SH-SY5Y (cell line): ENCODE measurements at regions not wholly inside any gene's neighbourhood (a gene's known extent, or its start where the extent isn't known, plus 50 kb on each side); places are given as distances from the start of the nearest gene placed in this dataset.

ENCODE experiments used
- GATA2 ChIP-seq: IDR thresholded peaks from 2 replicates; pipeline ENCODE4 v1.6.1; 2011; ENCODE audit warnings: mild to moderate bottlenecking, low read depth, low read length
- GATA3 ChIP-seq: IDR thresholded peaks from 2 replicates; pipeline ENCODE4 v1.6.1; 2011; ENCODE audit warnings: low read depth, mild to moderate bottlenecking, low read length, moderate library complexity

DNA sequence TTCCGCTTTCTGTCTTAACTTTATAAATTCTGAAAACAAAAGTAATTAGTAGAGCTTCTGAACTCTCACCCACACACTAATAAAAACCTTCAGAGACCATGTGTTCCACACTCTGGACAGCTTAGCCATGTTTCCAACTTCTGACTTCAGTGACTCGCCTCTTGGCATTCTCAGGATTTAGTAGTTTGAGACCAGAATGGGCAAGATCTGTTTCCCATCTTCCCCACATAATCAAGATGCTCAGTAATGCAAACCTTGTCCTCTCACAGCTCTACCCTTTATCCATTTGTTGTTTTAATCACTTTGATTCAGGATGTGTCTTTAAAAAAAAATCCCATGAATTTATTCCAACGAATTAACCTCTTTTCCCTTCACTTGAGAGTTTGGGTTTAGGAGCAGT lies 166.6 kb upstream of the SLC24A5 start:
- no peak for TF ChIP-seq GATA2
- no peak for TF ChIP-seq GATA3

DNA sequence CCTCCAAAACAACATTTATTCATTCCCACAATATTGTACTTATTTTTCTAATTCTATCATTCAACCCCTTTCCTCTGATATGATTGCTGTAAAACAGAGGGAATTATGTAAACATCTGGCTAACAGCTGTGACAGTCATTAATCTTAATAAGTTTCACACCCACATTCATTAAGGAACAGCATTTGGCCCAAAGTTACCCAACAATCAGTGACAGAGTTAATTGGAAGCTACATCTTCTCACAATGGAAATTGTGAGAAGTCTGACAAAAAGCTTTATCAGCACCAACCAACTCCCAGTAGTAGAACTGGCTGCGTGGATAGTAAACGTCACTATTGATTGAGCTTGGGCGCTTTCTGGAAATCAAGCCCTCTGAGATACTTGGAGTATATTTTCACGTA lies 165.8 kb upstream of the SLC24A5 start:
- TF ChIP-seq GATA2, result no peak
- no peak for TF ChIP-seq GATA3

DNA sequence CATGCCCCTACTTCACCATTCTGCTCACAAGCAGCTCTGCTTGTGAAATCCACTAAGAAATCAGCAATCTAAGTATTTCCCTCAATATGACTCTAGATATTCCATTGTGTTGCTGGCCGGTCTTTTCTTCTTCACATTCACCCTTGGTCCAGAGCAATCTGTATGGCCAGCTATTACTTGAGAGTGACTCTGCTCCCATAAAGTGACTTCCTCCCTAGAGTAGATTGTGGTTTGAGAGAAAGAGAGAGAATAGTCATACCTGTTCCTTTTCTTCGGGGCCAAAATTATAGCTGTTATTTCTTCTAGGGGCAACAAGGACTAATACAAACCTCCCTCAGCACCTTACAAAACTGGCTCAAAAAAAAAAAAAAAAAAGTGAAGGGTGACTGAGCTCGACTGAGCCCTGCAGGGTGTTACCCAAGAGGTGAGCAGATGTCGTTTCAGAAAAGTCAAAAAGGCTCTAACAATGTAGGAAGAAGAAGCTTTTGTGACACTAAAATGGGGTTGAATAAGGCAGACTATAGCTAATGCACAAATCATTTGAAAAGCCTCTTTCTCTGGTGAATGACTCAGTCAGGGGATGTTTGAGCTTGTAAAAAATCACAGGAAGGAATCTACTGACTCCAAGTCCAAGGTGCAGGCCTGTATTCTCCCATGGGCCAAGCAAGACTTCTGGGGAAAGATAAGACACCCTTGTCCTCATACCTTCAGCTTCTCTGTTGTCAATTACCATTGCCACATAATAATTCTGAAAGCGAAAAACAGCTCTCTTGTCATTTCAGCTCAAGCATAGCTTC lies 161.0 kb upstream of the SLC24A5 start:
- TF ChIP-seq GATA2, result no peak
- TF ChIP-seq GATA3, result no peak

DNA sequence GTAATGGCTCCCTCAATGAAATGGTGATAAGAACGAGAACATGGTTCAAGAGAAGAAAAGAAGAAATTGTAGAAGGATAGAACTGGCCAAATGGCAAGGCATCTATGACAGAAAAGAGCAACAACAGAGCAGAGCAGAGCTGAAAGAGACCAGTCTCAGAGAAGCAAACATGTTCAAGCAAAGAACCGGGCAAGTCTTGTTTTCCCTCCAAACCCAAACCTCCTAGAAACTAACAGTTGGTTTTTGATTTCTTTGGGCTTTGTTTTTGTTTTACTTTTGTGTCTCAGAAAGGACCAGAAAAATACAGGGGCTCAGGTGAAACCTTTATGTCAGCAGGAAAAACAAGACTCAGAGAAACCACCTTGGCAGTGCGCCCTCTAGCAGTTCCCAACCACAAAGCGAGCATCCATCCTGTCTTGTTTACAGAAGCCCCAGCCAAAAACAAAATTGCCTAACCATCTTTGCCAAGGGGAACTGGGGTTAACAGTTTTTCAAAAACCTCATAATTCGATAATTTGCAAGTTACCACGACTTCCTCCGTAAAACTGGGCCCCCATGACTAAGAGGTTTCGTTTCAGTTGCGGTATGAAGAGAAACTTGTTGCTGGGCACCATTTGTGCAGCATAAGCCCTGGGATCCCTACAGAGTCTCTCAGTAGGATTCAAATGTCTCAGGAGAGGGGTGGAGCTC lies 159.2 kb upstream of the SLC24A5 start:
- TF ChIP-seq GATA2 (no peak), GATA3 (no peak)

DNA sequence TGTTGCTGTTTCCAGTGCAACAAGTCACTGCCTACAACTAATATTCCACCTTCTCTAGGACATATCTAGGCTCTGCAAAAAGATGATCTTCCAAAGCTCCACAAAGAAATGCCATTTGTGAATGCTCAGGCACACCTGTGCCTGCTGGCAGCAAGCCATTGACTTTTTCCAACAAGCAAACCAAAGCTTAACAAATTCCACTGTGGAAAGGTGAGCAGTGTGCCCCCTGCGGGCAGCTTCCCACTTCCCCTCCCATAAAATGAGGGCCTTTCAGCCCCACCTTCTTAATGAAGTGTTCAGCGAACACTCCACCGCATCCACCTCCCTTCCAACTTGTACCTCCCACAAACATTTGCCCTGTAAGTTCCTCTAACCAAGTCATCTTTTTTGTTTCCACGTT lies 157.5 kb upstream of the SLC24A5 start:
- TF ChIP-seq GATA3 (no peak), GATA2 (no peak)

DNA sequence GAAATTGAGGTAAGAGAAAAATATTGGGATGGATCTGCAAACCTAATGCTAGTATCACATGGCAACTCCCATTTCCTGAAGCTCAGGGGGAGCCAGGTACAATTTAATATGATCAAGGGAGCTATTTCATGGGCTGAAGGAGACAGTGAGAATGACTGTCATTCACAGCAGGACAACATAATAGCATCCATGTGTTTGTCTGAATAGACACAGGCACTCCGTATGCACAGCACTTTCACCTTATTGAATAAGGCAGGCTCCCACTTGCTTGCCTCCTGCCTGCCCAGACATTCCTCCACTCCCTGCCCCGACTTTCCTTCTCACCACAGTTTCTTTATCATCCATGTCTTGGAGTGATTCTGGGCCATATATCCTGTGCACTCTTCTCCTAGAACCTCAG lies 156.6 kb upstream of the SLC24A5 start:
- no peak for TF ChIP-seq GATA2
- no peak for TF ChIP-seq GATA3

DNA sequence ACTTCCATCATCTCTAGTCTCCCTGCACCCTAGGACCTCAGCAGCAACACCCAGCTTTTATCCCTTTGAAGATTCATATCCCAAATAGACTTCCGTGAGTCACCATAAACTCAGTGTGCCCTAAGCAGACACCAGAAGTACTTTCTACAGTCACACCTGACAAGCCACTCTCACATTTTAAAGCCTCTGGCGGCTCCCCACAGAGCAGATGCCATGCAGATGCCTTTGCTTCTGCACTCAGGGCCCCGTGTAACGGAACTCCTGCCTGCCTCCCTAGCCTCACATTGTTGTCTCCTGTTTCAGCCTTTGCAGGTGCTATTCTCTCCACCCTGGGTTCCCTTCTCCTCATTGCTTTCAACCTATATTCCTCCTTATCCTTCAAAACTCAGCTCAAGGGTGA lies 155.5 kb upstream of the SLC24A5 start:
- TF ChIP-seq GATA2 (no peak), GATA3 (no peak)

DNA sequence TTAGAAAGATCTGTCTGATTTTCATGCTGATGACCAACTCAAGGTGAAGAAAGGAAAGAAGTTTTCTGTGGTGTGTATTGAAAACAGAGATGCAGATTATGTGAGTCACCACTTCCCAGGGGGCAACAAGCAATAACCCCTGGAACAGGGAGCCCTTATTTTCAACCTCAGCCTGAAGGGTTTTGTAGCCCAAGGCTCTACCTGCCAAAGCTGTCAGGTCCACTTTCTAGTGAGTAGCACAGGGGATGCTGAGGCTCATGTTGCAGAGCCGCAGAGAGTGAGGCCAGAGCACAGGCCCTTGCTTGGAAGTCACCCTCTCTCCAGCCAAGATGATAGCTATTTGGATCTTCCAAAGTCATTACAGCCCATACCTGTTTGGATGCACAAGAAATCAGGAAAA lies 152.2 kb upstream of the SLC24A5 start:
- TF ChIP-seq GATA2 (no peak), GATA3 (no peak)

DNA sequence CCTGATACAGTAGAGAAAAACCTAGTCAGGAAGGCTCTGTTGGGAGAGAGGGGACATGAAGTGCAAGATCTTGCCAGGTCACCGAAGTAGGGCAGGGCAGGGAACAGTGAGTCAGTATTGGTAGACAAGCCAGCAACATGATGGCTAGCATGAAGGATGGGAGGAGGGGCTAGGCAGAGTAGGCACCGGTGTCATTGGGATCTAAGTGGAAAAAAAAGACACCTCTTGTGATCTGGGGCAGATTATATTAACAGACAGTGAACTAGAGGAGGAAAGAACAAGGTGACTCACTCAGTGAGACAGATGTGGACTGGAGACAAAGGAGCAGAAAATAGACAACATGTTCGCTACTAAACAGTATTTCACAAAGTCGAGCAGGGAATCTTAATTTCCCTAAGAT lies 149.2 kb upstream of the SLC24A5 start:
- TF ChIP-seq GATA3 (no peak), GATA2 (no peak)

DNA sequence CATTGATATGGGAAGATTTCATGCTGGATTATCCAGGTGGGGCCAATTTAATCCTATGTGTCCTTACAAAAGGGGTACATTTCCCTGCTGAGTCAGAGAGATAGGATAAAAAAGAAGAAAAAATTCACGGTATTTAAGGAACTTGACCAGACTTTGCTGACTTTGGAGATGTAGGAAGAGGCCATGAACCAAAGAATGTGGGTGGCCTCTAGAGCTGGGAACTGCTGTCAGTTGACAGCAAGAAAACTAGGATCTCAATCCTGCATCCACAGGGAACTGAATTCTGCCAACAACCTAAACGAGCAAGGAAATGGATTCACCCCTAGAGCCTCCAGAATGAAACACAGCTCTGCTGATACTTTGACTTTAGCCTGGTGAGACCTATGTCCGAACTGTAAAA lies 148.1 kb upstream of the SLC24A5 start:
- TF ChIP-seq GATA3 (no peak), GATA2 (no peak)

DNA sequence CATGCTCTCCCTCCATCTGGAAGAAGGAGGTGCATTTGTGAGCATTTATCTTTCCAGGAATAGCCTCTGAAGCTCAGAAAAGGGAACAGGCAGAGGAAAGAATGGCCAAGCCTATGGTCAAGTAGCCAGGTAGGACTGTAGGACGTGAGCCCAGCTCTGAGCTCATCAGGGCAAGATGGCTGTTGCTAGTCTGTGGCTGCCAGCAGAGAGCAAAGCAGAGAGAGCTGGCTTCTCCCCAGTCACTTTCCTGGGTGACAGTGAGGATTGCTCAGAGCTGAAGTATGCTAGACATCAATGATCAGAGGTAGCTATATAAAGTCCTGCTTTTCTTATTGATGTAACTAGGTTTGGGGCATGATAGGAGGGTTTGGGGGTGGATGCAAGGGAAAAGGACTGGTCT lies 146.1 kb upstream of the SLC24A5 start:
- TF ChIP-seq GATA2 (no peak), GATA3 (no peak)

DNA sequence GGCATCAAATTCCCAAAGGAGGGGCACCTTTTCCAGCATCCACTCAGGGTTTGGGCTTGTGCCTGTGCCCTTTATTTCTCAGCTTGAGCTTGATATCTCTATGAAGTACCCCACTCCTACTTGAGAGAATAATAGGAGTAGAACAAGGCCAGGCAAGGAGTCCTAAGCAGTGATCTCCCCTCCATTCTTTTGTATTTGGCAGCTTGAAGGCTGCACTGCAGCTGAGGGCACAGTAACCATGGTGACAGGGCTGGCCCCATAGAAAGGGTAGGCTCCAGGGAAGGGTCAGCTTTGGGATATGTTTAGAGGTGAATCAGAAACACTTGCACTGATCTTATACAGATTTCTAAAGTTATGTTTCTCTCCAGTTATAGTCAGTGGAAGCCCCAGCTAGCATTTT lies 145.4 kb upstream of the SLC24A5 start:
- TF ChIP-seq GATA3 (no peak), GATA2 (no peak)

DNA sequence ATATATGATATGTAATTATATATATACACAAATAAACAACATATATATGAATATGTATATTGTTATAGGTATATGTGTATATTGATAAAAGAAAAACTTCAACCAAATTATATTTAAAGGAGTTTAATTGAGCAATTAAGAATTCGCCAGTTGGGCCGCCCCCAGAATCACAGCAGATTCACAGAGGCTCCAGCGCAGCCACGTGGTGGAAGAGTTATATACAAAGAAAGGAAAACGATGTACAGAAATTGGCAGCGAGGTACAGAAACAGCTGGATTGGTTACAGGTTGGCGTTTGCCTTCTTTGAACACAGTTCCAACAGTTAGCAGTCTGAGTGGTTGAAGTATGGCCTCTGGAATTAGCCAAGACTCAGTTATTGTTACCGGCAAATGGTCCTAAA lies 137.3 kb upstream of the SLC24A5 start:
- TF ChIP-seq GATA2, result no peak

DNA sequence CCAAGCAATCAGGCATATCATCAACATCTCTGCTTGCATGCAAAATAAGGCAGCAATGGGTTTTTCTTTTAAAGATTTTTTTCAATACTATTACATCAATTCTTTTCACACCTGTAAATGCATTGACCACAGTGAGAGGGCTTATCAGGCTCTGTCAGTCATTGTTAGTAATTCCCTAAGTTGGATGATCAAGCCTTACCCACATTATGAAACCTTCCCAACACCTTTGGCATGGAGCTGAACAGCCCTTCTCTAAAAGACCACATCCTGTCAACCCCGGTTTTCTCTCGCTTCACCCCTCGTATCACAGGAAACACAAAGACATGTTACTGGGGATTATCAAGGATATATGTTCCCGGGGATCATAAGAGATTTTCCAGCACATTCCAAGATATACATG lies 135.2 kb upstream of the SLC24A5 start:
- TF ChIP-seq GATA3 (no peak), GATA2 (no peak)

DNA sequence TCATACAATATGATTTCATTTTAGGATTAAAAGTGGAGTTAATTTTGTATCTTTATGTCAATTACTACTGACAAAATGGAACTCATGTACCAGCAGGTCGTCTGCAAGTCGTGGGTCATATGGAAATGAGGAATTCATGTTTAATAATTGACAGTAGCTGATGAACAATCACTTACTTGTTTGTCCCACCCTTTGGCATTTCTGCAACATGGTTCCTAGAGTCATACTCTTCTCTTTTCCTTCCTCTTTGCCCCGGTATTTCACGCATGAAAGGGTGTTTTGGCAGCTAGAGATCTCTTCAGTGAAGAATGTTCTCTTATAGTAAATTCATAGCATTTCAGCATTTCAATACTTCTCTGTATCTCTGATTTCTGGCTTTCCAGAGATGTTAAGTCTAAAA lies 133.3 kb upstream of the SLC24A5 start:
- TF ChIP-seq GATA2, result no peak
- no peak for TF ChIP-seq GATA3

DNA sequence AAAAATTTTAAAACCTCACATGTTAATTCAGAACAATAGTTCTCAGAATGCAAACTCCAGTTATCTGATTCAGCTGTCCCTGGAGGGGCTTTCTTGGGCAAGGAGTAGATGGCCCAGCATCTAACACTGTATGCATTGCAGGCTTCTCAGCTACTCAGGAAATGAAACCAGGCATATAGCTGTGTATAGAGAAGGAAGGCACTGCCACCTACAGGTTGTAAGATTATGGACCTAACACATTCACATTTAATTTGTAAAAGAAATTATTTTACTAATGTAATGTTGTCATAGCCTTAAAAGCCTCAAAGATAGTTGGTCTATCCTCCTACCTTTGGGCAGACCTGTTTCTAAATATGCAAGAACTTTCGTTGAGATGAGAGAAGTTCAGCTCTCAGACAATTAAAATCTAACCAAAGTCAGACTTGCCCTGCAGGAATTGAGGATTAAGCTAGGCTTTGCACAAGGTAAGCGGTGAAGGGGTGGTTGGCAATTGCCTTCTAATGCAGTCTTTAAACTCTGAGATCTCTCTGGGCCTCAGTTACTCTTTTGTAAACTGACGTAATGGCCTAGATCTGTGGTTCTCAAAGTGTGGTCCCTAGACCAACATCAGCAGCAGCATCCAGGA lies 132.8 kb upstream of the SLC24A5 start:
- 0 out of 2 replicates have a peak, but pooled peaks have one; percentile 27 for TF ChIP-seq GATA2
- TF ChIP-seq GATA3, result no peak
